Glomerular visceral epithelial cell (primary cell): ENCODE measurements at regions not wholly inside any gene's neighbourhood (a gene's known extent, or its start where the extent isn't known, plus 50 kb on each side); places are given as distances from the start of the nearest gene placed in this dataset.
A peak's percentile ranks its signal among the peaks of the same experiment; 100 is the strongest.
"Not testable (repeated sequence)": the region's sequence is repeated elsewhere in the genome, so short reads cannot be mapped to it uniquely, and the experiment has no call there.

Experiments used
- DNase-seq: peaks from one replicate; pipeline ENCODE4 v3.0.0-alpha.2; 2016; ENCODE audit errors: extremely low spot score

GRCh38 chr18:5720132-5720531 is 175.2 kb downstream of the TMEM200C start:
- DNase-seq, result no peak

DNA sequence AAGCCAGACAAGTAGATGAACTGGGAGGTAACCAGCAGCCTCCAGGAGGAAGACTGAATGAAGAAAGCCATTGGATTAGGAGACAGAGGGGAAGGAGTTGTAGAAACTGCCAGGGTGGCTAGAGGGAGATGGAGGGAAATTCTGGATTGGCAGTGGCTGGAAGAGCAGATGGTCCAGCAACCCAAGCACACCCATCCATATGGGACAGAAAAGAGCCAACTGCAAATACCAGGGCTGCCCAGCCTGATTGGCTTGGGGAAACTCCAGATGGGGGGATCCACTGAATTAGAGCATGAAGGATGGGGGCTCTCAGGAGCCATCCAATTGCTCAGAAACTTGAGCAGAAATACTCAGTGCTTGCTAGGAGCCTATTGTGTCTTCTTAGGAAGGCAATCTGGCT is 173.5 kb upstream of the EPB41L3 start:
- no peak for DNase-seq

GRCh38 chr18:5710676-5711075 is 166.9 kb upstream of the EPB41L3 start:
- no peak for DNase-seq

- no peak for DNase-seq
Observed at GRCh38 chr18:5710235-5710634, 166.4 kb upstream of the EPB41L3 start.

DNA sequence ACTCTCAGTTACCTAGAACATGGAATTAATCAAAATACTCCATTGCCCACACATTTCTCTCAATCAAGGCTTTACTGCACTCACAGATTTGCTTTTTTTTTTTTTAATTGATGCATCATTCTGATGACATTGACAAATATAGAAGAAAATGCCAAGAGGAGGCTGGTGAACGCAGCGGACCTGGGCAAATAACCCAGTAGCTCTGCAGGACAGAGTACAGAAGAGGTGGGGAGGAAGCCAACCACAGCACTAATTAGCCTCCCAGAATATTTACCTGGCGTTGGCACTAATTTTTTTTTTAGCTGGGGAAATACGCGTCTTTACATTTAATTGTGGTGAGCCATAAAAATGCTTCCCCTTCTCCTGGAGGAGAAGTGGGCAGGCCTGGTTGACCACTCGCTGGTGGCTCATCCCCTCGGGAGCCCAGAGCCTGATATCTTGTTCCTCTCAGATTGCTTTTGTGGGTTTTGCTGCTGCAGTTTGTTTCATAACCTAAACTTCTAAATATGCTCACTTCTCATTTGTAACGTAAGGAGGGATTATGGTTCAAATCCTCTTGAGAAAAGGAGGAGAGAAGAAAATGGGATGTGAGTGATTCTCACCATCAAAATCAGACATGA is 165.8 kb upstream of the EPB41L3 start:
- DNase-seq, result no peak

- no peak for DNase-seq
Observed at GRCh38 chr18:5707586-5707985, 163.8 kb upstream of the EPB41L3 start.

DNA sequence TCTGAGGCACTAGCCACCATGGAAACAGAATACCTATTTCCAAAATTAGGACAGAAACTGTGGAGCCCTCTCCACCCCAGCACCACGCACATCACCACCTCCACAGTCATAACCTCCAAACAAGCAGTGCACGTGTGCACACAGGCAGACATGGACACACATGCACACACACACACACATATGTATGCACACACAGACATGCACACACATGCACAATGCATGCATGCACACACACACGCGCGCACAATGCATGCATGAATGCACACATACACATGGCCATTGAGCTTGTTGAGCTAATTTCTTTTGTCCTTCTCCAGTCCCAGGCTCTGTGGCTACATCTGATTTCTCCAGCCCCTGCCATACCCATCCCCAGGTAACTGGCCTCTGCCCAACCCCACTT is 161.6 kb upstream of the EPB41L3 start:
- no peak for DNase-seq

DNA sequence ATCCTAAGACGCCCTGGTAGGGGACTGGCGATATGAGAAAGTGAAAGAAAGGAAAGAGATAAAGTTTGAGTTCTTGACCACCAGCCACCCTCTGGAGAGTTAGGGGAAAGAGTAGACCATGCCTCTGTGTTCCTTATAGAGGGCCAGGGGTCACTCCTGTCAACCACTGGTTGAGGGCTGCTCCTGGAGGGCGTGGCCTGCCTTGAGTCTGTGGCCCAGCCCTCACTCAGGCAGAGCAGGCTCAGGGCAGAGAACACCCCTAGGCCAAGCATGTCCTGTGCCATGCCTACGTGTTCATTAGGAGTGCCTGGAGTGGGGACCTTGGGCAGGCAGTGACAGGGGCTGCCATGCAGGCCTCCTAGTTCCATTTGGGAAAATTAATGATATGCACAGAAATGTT is 161.1 kb upstream of the EPB41L3 start:
- DNase-seq, result no peak

DNA sequence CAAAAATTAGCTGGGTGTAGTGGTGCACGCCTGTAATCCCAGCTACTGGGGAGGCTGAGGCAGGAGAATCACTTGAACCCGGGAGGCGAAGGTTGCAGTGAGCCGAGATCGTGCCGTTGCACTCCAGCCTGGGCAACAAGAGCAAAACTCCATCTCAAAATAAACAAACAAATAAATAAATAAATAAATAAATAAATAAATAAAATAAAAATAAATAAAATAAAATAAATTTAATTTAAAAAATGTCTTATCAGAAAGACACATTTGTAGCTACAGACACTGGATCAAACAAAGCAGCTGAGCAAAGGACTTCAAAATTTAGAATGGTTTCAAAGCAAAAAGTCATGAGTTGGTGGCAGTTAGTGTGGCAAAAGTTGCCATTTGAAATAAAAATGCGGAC is 158.2 kb upstream of the EPB41L3 start:
- not testable (repeated sequence) for DNase-seq

- DNase-seq, result no peak
Observed at GRCh38 chr18:5693699-5694294, 150.0 kb upstream of the EPB41L3 start.

- no peak for DNase-seq
Observed at GRCh38 chr18:5678779-5679406, 135.1 kb upstream of the EPB41L3 start.

DNA sequence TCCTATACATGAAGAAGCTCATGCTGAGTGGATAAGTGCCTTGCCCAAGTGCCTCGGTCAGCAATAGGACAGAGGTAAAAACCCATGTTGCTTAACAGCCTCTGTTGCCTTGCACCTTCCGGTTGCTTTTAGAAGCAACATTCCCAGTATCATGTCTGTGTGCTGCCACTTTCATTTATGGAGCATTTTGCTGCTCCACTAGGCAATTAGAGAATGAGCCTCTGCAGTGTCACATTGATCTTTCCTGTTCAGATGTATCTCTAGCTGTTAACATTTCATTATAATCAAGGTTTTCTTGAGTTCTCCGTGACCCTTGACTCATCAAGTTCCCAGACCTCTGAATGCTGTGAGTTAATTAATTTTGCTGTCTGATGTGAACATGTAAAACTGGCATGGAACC is 134.5 kb upstream of the EPB41L3 start:
- DNase-seq, result no peak

GRCh38 chr18:5673616-5674015 is 129.8 kb upstream of the EPB41L3 start:
- DNase-seq, result peak; percentile 6

GRCh38 chr18:5669585-5669984 is 125.8 kb upstream of the EPB41L3 start:
- DNase-seq, result no peak

DNA sequence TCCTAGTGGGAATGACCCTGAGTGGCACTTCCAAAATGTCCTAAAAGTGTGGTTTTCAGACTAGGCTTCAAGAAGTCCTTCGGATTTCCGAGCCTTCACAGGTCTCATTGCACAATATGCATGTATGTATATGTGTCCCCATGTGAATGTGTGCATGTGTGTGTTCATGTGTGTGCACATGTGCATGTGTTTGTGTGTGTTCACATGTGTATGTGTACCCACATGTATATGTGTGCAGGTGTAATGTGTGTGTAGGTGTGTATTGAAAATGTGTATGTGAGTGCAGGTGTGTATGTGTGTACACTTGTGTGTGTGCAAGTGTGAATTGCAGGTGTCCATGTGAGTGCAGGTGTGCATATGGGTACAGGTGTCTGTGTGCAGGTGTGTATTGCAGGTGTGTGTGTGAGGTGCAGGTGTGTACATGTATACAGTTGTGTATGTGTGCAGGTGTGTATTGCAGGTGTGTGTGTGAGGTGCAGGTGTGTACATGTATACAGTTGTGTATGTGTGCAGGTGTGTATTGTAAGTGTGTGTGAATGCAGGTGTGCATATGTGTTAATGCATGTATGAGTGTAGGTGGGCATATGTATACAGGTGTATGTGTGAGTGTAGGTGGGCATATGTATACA is 124.4 kb upstream of the EPB41L3 start:
- DNase-seq, result no peak

DNA sequence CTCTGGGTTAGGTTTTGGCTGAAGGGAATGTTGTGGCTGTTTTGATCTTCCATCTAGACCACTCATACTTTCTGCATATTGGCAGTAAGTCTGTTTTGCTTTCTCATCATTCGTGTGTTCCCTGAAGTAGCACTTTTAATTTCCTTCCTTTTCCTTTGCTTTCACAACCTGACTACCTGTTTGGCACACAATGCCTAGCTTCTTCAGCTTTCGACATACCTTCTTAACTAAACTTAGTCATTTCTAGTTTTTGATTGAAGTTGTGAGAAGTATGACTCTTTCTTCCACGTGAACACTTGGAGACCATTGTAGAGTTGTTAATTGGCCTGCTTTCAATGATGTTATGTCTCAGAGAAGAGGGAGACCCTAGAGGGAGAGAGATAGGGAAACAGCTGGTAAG is 123.6 kb upstream of the EPB41L3 start:
- no peak for DNase-seq

- DNase-seq, result peak; percentile 74
Observed at GRCh38 chr18:5662586-5663090, 118.8 kb upstream of the EPB41L3 start.

DNA sequence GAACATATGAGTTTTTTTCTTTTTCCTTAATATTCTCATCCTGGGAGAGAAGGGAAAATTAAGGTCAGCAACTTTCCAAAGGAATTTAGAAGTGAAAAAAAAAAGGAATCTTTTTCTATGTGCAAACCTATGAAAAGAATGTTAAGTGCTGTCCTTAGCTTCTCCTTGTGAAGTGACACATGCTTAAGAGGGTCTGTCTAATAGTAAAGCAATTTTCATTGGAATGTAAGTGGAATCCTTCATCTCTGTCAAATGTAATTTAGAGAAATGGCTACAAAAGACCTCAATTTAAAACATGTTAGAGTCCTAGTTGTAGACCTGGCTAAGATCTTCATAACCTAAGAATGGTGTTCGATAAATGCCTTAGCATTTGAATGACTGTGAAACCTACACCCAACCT is 117.4 kb upstream of the EPB41L3 start:
- DNase-seq, result peak; percentile 23

DNA sequence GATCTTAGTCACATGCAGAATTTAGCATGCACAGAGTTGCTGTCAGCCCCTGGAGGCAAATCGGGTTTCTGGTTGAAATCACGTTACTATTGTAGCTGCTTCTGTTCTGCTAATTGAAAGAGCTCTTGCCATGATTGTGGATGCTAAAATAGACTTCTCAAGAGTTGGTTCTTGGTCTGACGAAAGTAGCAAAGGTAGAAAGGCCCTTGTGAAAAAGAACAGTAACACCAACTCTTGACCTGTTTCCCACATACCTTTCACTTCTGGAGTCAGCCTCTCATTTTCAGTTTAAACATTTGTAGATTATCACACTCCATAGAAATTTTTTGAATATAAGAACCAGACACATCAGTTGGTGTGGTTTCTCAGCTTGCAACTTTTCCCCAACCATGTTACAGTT is 110.0 kb upstream of the EPB41L3 start:
- DNase-seq, result no peak

- no peak for DNase-seq
Observed at GRCh38 chr18:5651736-5652135, 107.9 kb upstream of the EPB41L3 start.

DNA sequence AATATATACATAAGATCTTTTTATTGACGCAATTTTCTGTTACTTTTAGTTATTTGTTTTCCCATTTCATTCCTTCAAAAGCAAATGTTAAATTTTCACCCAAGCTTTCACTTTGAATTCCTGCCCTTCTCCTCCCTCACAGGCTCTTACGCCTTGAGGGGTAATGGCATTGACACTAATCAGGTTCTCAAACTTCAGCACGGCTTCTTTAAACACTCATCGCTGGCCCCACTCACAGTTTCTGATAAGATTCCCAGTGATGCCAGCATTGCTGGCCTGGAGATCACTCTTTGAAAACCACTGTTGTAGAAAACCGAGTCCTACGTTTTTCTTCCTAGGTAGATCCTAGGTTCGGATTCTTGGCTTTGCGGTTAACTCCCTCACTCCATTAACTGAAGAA is 105.6 kb upstream of the EPB41L3 start:
- no peak for DNase-seq

GRCh38 chr18:5646739-5647138 is 102.9 kb upstream of the EPB41L3 start:
- DNase-seq, result peak; percentile 85

- no peak for DNase-seq
Observed at GRCh38 chr18:5643288-5643687, 99.5 kb upstream of the EPB41L3 start.
